MM.1S (cell line): ENCODE measurements at regions not wholly inside any gene's neighbourhood (a gene's known extent, or its start where the extent isn't known, plus 50 kb on each side); places are given as distances from the start of the nearest gene placed in this dataset.

ENCODE experiments used
- EZH2 ChIP-seq: fragments of 300-600 bp; sonication (generic); optimal IDR thresholded peaks from 2 replicates; pipeline ENCODE3; 2017; ENCODE audit warnings: low read depth, mild to moderate bottlenecking, antibody characterized with exemption, low read length, mixed read lengths
- EZH2phosphoT487 ChIP-seq: fragments of 300-600 bp; sonication (generic); IDR thresholded peaks from 2 replicates; pipeline ENCODE4 v1.6.1; 2018; ENCODE audit warnings: antibody characterized with exemption, low read length
- TF ChIP-seq, protein P1 (sequence below): fragments of 300-600 bp; sonication (generic); IDR thresholded peaks from 2 replicates; pipeline ENCODE4 v1.5.1; 2016; ENCODE audit warnings: antibody characterized with exemption, low read length, mixed read lengths

DNA sequence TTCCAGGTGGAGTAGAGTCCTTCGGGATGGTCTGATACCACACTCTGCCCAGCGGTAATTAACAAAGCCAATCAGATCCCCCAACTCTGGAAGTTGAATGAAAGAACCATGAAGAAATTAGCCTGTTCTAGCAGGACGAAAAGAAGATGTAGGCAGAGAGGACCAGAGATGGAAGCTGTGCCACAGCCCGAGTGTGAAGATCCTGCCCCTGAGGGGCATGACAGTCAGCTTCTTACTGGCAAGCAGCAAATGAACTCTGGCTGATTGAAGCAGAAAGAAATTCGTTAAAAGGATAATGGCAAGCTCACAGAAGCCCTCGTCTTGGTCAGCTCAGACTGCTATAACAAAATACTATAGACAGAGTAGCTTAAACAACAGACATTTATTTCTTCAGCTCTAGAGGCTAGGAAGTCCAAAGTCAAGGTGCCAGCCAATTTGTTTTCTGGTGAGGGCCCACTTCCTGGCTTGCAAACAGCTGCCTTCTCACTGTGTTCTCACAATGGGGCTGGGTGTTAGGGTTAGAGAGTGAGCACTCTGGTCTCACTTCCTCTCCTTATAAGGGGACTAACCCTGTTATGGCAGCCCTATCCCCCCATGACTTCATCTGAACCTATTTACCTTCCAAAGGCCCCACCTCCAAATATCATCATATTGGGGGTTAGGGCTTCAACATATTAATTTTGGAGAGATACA, 307.1 kb downstream of the VPS13C start:
- TF ChIP-seq, protein P1, sequence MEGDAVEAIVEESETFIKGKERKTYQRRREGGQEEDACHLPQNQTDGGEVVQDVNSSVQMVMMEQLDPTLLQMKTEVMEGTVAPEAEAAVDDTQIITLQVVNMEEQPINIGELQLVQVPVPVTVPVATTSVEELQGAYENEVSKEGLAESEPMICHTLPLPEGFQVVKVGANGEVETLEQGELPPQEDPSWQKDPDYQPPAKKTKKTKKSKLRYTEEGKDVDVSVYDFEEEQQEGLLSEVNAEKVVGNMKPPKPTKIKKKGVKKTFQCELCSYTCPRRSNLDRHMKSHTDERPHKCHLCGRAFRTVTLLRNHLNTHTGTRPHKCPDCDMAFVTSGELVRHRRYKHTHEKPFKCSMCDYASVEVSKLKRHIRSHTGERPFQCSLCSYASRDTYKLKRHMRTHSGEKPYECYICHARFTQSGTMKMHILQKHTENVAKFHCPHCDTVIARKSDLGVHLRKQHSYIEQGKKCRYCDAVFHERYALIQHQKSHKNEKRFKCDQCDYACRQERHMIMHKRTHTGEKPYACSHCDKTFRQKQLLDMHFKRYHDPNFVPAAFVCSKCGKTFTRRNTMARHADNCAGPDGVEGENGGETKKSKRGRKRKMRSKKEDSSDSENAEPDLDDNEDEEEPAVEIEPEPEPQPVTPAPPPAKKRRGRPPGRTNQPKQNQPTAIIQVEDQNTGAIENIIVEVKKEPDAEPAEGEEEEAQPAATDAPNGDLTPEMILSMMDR: no peak
- TF ChIP-seq EZH2phosphoT487 (no peak), EZH2 (no peak)
